HG03558 (cell line): ENCODE measurements at regions not wholly inside any gene's neighbourhood (a gene's known extent, or its start where the extent isn't known, plus 50 kb on each side); places are given as distances from the start of the nearest gene placed in this dataset.
"Not testable (repeated sequence)": the region's sequence is repeated elsewhere in the genome, so short reads cannot be mapped to it uniquely, and the experiment has no call there.

Experiments
- ATAC-seq: cut with Tn5 transposase; IDR thresholded peaks from one replicate; pipeline ENCODE4 v1.9.1; 2021; ENCODE audit warnings: moderate number of reproducible peaks; ENCODE audit not compliant: unreplicated experiment; ENCODE audit errors: extremely low read depth

DNA sequence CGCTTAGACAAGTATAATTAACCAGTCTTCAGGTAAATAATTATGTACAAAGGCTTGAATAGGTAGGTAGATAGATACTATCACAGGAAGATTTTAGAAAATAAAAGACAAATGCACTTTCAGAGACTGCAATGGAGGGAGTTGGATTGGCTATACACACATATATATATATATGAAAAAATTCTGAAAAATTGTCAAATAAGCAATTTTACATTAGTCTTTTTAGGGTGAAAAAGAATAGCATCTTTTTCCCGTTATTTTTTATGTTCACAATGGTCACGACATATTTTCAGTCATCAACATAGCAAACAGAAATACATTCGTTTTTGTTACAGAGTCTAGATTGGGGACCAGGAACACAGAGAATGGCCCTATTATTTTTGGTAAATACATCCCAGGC lies 385.9 kb upstream of the ACTRT1 start:
- ATAC-seq, result no peak

DNA sequence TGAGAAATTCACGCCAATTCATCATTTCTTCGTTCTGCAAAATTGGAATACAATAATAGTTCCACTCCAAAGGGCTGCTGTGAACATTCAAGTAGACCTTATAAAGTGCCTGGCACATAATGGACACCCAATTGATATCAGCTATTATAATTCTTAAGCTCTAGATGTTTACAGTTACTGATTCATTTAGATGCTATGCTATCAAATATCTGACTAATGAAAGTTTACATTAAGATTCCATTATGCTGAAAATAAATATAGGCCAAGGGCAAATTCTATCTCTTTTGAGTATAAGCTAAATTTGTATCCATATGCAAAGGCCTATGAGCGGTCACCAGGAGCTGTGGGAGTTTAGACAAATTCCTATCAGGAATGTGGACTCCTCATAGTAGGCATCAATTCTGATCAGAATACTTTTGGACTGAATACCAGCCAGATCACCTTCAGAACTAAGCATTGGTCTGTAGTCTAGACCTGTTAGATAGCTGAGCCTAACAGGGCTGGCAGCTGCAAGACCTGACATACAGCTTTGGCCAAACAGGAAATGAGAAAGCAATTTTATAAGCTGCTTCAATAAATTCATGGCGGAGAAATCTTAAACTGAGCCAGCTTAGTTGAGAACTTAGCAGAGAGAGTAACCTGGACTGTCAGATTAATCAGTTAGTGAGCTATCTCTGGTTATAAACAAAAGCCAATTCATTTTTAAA lies 384.3 kb upstream of the ACTRT1 start:
- no peak for ATAC-seq

DNA sequence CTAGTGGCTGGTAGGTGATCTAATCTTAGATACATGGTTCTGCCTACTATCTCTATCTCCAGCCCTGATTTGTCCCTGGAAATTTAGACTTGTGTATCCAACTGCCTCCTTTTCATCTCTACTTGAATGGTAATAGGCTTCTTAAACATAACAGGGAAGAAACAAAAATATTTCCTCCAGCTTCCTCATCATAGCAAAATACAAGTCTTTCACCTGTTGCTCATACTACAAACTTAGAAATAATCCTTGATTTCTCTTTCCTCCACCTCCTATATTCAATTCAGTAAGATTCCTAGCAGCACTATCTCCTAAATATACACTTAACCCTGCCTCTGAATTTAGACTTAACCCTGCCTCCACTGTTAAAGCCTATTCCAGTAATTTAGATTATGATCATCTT lies 373.3 kb upstream of the ACTRT1 start:
- ATAC-seq, result no peak

DNA sequence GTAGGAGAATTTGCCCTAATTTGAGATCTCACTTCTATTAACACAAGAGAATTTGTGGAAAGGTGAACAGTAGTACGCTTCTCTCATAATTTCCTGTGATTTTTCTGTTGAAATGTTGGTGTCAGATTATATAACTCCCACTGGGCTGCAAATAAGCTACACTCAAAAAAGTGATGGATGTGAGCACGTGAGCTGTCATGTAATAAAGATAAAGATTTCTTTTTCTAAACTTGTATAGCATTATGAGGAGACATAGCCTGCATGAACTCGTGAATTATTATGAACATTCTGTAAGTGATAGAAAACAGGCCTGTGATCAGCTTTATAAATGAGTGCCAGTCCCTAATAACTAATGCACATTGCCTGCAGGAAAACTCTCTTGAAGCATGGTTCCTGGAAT lies 356.6 kb upstream of the ACTRT1 start:
- ATAC-seq, result no peak

DNA sequence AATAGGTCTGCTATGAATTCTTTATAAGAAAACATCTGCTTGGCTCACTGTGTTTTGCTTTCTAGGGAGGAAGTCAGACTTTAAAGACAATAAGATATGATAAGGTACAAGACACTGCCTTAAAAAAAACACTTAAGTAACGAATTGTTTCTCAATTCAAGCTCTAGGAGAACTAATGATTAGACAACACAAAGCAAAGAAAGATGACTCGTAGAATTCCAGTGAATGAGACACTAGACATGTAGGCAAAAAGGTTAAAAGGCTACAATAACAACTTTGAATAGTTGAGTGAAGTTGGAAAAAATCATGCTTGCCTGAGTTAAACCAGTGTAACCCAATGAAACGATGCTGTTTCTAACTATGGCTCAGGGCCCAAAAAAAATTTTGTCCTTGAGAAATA lies 344.4 kb upstream of the ACTRT1 start:
- no peak for ATAC-seq

DNA sequence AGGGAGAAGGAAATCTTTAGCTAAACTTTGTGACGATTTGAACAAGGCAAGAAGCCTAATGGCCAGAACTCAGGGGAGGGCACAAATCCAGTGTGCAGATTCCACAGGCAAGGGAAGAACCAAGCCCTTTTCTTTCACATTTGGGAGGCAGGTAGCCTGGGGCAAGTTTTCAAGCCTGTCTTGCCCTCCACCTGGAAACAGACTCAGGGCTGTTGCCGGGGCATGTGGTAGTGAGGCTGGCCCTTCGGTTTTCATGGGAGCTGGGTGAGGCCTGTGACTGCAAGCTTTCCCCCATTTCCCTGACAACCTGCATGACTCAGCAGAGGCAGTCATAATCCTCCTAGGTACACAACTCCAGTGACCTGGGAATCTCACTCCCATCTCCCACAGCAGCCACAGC lies 331.6 kb upstream of the ACTRT1 start:
- ATAC-seq, result not testable (repeated sequence)

DNA sequence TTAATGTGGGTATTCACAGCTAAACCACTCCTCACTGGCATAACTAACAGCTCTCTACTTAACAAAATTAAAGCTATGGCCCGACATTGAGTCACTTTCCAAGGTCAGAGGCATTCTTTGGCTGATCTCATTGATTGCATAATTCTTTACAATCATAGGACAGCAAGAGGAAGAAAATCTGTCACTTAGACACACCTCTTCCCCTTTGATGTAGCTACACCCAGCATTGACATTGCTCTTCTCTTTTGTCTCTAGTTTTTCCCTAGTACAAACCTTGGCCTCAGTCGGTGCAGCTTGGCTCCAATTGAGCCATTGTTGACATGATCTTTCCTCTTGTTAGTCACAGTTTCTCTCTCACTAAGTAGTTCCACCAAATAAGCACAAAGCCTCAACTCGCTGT lies 313.3 kb upstream of the ACTRT1 start:
- no peak for ATAC-seq

DNA sequence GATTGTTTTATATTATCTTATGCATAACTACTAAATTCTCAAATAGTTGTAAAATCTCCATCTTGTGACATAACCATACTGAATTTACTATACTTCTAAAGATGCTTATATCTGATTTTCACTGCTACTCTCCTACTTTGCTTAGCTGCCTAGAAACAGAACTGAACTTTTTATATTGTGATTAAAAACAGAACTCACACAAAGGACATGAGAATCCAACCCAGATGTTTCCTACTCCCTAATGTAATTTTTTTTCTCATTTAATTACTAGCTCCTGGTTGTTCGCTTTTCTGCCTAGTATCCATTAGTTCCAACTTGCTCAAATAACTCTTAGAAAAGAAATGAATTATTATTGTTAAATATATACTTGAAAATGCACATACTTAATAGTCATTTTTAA lies 283.5 kb upstream of the ACTRT1 start:
- no peak for ATAC-seq

DNA sequence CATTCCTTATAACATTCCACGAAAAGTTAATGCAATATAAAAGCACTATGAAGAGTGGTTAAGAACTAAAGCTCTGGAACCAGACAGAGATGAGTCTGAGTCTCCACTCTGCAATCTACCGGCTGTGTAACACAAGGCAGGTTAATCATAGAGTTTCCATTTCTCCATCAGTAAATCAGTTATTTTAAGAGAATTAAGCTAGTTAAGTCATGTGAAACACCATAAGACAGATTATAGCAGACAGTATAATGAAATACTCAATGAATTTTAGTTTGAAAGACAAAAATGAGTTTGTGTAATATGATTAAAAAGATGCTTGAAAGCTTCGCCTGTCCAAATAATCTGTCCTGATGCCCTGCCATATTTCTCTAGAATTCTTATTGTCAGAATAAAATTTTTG lies 282.6 kb upstream of the ACTRT1 start:
- ATAC-seq, result no peak

- no peak for ATAC-seq
These were observed 258.7 kb upstream of the ACTRT1 start for GRCh38 chrX:128310912-128311311.

DNA sequence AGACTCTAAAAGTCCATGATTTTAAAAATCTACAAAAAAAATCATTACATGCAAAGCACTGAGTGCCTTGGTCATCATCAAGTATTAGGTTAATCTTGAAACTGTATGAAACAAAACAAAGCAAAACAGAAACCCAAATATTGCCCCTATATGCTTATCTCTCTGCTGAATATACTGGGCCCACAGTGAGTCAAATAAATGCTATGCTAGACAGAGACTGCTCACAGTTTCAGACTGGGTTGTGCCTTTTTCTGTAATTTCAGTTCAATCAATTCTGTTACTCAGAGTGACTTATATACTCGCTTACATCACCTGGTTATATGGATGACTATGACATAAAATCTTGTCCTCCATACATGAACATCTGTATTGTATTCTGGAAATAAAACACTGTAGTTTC lies 257.1 kb upstream of the ACTRT1 start:
- ATAC-seq, result no peak

DNA sequence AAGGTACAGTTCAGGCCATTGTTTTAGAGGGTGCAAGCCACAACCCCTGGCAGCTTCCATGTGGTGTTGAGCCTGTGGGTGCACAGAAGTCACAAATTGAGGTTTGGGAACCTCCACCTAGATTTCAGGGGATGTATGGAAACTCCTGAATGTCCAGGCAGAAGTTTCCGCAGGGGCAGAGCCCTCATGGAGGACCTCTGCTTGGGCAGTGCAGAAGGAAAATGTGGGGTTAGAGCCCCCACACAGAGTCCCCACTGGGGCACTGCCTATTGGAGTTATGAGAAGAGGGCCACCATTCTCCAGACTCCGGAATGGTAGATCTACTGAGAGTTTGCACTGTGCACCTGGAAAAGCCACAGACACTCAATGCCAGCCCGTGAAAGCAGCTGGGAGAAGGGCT lies 242.0 kb upstream of the ACTRT1 start:
- no peak for ATAC-seq

DNA sequence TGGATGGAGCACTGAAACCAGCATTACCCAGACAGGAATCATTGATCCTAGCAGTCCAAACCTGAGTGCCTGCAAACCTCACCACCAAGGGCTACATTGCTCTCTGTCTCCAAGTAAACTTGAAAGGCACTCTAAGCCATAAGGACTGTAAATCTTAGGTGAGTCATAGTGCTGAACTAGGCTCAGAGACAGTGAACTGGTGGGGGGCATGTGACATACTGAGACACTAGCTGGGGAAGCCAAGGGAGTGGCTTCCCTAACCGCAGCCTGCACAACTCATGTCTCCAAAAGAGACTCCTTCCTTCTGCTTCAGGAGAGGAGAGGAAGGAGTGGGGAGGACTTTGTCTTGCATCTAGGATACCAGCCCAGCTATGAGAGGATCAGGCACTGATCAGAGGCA lies 235.5 kb upstream of the ACTRT1 start:
- no peak for ATAC-seq

- ATAC-seq, result no peak
These were observed 198.4 kb upstream of the ACTRT1 start for GRCh38 chrX:128250621-128251020.

DNA sequence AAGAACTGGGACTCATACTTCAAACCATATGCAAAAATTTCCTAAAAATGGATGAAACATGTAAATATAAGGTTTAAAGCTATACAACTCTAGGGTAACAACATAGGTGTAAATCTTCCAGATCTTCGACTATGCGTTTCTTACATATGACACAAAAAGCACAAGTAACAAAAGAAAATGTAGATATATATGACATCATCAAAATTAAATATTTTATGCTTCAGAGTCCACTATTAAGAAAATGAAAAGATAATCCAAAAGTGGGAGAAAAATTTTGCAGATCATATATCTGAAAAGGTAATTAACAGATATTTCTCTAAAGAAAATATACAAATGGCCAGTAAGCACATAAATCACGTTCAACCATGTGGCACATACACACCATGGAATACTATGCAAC lies 164.2 kb upstream of the ACTRT1 start:
- no peak for ATAC-seq

DNA sequence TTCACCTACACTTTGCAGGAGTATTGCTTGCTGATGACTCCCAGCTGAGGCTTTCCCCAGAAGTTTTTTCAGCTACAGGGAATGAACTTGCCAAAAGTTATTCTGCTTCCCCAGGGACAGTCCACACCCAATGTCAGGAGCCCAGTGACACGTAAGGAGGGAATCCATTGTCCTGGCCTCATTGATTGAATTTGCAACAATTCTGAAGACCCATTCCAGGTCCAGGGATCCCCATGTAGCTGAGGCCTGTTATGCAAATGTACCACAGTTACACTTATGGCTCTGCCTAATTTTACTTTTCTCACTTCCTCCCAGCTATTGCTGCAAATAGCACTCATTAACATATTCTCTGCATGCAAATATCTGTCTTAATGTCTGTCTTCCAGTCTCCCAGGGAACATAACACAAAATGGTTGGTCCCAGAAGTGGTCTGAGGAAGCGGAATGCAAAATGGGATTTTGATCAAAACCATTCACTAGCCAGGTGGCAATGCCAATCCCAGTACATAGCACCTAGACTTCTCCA lies 113.7 kb upstream of the ACTRT1 start:
- no peak for ATAC-seq

DNA sequence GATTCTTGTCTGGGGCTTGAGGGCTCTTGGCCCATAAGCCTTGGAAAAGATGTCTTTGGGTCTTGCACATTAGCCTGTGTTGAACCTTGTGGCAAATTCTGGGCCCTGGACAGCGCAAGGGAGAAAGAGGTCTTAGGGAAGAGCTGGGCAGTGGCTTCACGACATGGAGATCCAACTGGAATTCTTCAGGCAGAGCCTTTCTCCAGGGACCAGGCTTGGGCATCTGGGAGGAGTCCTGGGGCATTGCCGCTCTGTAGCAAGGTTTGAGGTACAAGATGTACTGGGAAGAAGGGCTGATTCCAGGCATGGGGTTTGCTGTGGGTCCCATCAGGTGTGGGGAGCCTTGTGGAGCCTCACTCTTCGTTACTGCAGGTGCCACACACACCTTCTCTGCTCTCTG lies 104.0 kb upstream of the ACTRT1 start:
- ATAC-seq, result no peak

- no peak for ATAC-seq
These were observed 90.5 kb upstream of the ACTRT1 start for GRCh38 chrX:128142745-128143144.

GRCh38 chrX:128106630-128107029 lies 54.4 kb upstream of the ACTRT1 start:
- ATAC-seq, result no peak

DNA sequence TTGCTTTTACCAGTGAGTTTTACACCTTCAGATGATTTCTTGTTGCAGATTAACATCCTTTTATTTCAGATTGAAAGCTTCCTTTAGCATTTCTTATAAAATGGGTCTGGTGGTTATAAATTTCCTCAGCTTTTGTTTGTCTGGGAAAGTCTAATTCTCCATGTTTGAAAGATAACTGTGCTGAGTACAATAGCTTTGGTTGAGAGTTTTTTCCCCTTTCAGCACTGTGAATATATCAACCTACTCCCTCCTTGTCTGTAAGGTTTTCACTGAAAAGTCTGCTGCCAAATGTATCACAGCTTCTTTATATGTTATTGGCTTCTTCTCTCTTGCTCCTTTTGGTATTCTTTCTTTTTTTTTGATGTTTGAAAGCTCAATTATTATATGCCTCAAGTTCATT lies 53.5 kb upstream of the ACTRT1 start:
- no peak for ATAC-seq
